ENCODE measurements at regions not wholly inside any gene's neighbourhood (a gene's known extent, or its start where the extent isn't known, plus 50 kb on each side); places are given as distances from the start of the nearest gene placed in this dataset.

DNA sequence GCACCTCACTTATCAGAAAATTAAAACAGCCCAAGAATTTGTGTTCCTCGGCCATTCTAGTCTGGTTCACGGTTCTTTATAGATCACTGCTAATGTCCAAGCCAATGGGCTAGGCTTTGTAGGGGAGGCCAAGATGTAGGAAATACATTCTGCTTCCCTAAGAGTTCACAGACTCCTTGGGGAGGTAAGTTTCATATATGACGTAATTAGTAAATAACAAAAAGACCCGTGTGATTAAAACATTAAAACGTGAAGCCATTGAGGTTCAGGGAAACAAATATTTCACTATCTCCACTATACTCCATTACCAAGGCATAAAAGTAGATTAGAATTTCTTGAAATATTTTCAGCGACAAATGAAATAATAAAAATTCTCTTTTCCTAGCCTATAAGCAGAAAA is 272.5 kb upstream of the KLHL29 start:
- no peak overlapping the region for H3K4me3 ChIP-seq (replicated peaks in 1 of 2; ENCODE audit: low read depth in 1 of 2, low read length in 2 of 2)
- no peak for ATAC-seq
- H3K27me3 ChIP-seq (ENCODE audit: insufficient read depth, low read length) = no peaks in the 10 kb centered on the region
- ChIA-PET RAD21 (ENCODE audit: low non-redundant PET in 1 of 2, low total read pairs in 2 of 2, uncharacterized antibody in 2 of 2, unreplicated experiment in 2 of 2) (no interaction called here), CTCF (no interaction called here), POLR2A (no interaction called here)
- no peaks in the 10 kb centered on the region for H3K79me2 ChIP-seq (ENCODE audit: insufficient read depth, low read length)
- no TSS peak for BruUV-seq (replicated peaks)
- H3K4me1 ChIP-seq (ENCODE audit: control insufficient read depth in 1 of 2, insufficient read depth in 2 of 2, low read length in 2 of 2) = no peaks in the 10 kb centered on the region
- intact Hi-C loops (cut with micrococcal nuclease) = no loop called here
- H3K9me3 ChIP-seq (ENCODE audit: control insufficient read depth in 1 of 2, insufficient read depth in 1 of 2, low read depth in 1 of 2, low read length in 2 of 2) = no peaks in the 10 kb centered on the region
- H2AFZ ChIP-seq (ENCODE audit: low read depth, low read length, poor library complexity, severe bottlenecking) = no peak overlapping the region
- H4K20me1 ChIP-seq (ENCODE audit: insufficient read depth) = no peaks in the 10 kb centered on the region
- DNase-seq (ENCODE audit: low read depth, low spot score) = no peak
- no peak overlapping the region for H3K9ac ChIP-seq (ENCODE audit: low read length)
- H3K9me2 ChIP-seq (ENCODE audit: insufficient read depth) = no peaks in the 10 kb centered on the region
- no peak overlapping the region for H3K4me2 ChIP-seq (ENCODE audit: low read length)
- TF ChIP-seq CBX3 (IDR thresholded peaks at IDR 0.05; ENCODE audit: low read depth) = no peak
- no peak for TF ChIP-seq JUND (IDR thresholded peaks at IDR 0.05)
- TF ChIP-seq, protein P1, sequence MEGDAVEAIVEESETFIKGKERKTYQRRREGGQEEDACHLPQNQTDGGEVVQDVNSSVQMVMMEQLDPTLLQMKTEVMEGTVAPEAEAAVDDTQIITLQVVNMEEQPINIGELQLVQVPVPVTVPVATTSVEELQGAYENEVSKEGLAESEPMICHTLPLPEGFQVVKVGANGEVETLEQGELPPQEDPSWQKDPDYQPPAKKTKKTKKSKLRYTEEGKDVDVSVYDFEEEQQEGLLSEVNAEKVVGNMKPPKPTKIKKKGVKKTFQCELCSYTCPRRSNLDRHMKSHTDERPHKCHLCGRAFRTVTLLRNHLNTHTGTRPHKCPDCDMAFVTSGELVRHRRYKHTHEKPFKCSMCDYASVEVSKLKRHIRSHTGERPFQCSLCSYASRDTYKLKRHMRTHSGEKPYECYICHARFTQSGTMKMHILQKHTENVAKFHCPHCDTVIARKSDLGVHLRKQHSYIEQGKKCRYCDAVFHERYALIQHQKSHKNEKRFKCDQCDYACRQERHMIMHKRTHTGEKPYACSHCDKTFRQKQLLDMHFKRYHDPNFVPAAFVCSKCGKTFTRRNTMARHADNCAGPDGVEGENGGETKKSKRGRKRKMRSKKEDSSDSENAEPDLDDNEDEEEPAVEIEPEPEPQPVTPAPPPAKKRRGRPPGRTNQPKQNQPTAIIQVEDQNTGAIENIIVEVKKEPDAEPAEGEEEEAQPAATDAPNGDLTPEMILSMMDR (IDR thresholded peaks at IDR 0.05 in 2 of 3, conservative IDR thresholded peaks at IDR 0.05 in 1 of 3; ENCODE audit: borderline replicate concordance in 1 of 3, insufficient read depth in 1 of 3, low read depth in 2 of 3, low read length in 2 of 3) = no peak
- no peak for TF ChIP-seq ELF1 (IDR thresholded peaks at IDR 0.05; ENCODE audit: borderline replicate concordance, low read depth)
- no peak for TF ChIP-seq EGR1 (IDR thresholded peaks at IDR 0.05; ENCODE audit: low read depth)
- TF ChIP-seq EZH2 (IDR thresholded peaks at IDR 0.05) = no peak
- TF ChIP-seq EZH2phosphoT487 (IDR thresholded peaks at IDR 0.05; ENCODE audit: borderline replicate concordance) = no peak
- no peak for TF ChIP-seq RAD21 (IDR thresholded peaks at IDR 0.05; ENCODE audit: low read depth)
- TF ChIP-seq, protein P2, sequence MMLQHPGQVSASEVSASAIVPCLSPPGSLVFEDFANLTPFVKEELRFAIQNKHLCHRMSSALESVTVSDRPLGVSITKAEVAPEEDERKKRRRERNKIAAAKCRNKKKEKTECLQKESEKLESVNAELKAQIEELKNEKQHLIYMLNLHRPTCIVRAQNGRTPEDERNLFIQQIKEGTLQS (IDR thresholded peaks at IDR 0.05) = no peak
- no peak for TF ChIP-seq ZFX (IDR thresholded peaks at IDR 0.05)
- no peak for TF ChIP-seq SP1 (IDR thresholded peaks at IDR 0.05; ENCODE audit: low read depth)
- TF ChIP-seq, protein P3, sequence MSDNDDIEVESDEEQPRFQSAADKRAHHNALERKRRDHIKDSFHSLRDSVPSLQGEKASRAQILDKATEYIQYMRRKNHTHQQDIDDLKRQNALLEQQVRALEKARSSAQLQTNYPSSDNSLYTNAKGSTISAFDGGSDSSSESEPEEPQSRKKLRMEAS (IDR thresholded peaks at IDR 0.05) = no peak
- no peak for TF ChIP-seq YY1 (IDR thresholded peaks at IDR 0.05; ENCODE audit: extremely low read depth, insufficient replicate concordance, low read depth, low read length)
- TF ChIP-seq POLR2A (IDR thresholded peaks at IDR 0.05; ENCODE audit: borderline replicate concordance, extremely low read depth, insufficient read depth, insufficient read length) = no peak
- TF ChIP-seq ZNF274 (IDR thresholded peaks at IDR 0.05; ENCODE audit: low read depth, low read length) = no peak
- no peak for TF ChIP-seq SIN3A (IDR thresholded peaks at IDR 0.05; ENCODE audit: low read depth)
- TF ChIP-seq FOSL1 (IDR thresholded peaks at IDR 0.05; ENCODE audit: low read depth) = no peak
- TF ChIP-seq, protein P4, sequence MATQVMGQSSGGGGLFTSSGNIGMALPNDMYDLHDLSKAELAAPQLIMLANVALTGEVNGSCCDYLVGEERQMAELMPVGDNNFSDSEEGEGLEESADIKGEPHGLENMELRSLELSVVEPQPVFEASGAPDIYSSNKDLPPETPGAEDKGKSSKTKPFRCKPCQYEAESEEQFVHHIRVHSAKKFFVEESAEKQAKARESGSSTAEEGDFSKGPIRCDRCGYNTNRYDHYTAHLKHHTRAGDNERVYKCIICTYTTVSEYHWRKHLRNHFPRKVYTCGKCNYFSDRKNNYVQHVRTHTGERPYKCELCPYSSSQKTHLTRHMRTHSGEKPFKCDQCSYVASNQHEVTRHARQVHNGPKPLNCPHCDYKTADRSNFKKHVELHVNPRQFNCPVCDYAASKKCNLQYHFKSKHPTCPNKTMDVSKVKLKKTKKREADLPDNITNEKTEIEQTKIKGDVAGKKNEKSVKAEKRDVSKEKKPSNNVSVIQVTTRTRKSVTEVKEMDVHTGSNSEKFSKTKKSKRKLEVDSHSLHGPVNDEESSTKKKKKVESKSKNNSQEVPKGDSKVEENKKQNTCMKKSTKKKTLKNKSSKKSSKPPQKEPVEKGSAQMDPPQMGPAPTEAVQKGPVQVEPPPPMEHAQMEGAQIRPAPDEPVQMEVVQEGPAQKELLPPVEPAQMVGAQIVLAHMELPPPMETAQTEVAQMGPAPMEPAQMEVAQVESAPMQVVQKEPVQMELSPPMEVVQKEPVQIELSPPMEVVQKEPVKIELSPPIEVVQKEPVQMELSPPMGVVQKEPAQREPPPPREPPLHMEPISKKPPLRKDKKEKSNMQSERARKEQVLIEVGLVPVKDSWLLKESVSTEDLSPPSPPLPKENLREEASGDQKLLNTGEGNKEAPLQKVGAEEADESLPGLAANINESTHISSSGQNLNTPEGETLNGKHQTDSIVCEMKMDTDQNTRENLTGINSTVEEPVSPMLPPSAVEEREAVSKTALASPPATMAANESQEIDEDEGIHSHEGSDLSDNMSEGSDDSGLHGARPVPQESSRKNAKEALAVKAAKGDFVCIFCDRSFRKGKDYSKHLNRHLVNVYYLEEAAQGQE (IDR thresholded peaks at IDR 0.05; ENCODE audit: low read depth) = no peak
- TF ChIP-seq, protein P5, sequence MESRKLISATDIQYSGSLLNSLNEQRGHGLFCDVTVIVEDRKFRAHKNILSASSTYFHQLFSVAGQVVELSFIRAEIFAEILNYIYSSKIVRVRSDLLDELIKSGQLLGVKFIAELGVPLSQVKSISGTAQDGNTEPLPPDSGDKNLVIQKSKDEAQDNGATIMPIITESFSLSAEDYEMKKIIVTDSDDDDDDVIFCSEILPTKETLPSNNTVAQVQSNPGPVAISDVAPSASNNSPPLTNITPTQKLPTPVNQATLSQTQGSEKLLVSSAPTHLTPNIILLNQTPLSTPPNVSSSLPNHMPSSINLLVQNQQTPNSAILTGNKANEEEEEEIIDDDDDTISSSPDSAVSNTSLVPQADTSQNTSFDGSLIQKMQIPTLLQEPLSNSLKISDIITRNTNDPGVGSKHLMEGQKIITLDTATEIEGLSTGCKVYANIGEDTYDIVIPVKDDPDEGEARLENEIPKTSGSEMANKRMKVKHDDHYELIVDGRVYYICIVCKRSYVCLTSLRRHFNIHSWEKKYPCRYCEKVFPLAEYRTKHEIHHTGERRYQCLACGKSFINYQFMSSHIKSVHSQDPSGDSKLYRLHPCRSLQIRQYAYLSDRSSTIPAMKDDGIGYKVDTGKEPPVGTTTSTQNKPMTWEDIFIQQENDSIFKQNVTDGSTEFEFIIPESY (IDR thresholded peaks at IDR 0.05; ENCODE audit: extremely low read depth, insufficient replicate concordance, low read length) = no peak
- no peaks in the 10 kb centered on the region for H3K36me3 ChIP-seq (ENCODE audit: control insufficient read depth in 1 of 2, insufficient read depth in 2 of 2, low read length in 2 of 2)
- no peak overlapping the region for H3K27ac ChIP-seq (ENCODE audit: low read depth, low read length)
